ENCODE measurements at regions not wholly inside any gene's neighbourhood (a gene's known extent, or its start where the extent isn't known, plus 50 kb on each side); places are given as distances from the start of the nearest gene placed in this dataset.

DNA sequence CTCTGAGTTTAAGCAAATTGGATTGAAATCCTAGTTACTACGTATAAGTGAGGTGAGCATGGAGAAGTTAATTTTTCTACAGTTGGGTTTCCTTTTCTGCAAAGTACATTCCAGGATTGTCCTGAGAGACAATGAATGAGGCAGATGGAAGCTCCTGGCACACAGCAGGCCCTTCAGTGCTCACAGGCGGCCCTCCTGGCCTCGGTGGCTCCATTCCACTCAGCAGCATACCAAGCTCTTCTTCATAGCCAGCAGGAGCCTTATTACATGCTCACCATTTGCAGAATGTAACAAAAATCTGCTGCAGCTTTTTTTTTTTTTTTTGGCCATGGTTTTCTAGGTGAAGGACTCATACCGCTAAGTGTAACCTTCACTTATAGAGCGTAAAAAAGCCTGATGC lies 113.2 kb upstream of the FAM9B start:
- no peak for DNase-seq (ENCODE audit: low read depth in 3 of 3, low spot score in 2 of 3)

DNA sequence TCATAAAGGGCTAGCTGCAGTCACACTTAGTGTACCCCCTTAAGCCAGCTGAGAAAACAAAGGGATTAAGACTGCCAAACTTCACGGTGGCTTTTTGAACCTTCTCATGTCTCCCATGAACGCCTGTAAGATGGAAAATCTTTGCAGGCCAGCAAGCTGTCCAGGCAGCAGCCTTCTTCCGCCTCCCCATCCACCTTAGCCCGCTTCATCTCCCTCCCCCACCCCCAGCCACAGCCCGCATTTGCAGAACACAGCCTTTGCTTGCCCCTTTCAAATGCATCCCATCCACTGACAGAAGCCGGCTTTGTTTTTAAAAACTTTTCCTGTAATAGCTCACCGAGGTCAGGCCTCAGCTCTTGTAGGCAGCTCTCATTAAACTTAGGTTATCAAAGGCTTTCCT lies 113.8 kb upstream of the FAM9B start:
- DNase-seq (ENCODE audit: low read depth in 3 of 3, low spot score in 2 of 3): no peak

DNA sequence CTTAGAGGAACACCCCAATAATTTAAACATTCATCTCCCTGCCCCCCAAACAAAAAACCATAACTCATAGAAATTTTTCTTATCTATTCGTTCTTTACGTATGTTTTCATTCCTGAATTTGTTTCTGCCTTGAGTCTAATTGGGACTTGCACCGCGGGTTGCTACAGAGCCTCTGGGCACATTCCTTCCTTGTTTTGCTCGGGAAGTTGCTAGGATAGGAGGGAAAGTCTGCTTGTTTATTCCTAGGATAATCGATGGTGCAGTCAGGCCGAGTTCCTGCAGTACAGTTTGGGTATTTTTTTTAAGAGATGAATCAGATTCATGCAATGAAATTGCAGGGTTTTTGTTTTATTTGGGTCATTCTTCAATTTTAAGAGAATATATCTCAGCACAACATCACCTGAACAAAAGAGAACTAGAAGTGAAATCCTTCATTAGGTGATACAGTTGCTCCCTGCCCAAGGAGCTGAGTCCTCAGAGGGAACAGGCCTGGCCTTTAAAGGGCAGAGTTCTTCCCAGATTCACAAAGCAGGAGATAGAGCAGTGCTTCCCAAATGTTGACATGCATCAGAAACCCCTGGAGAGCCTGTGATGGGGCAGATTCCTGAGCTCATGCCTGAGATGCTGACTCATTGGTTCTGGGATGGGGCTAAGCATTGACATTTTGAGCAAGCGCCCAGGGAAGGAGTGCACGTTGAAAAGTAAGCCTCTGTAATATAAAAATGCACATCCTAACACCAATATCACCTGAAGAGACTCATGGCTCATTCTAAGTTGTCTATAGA lies 114.9 kb upstream of the FAM9B start:
- no peak for DNase-seq (ENCODE audit: low read depth in 3 of 3, low spot score in 2 of 3)

DNA sequence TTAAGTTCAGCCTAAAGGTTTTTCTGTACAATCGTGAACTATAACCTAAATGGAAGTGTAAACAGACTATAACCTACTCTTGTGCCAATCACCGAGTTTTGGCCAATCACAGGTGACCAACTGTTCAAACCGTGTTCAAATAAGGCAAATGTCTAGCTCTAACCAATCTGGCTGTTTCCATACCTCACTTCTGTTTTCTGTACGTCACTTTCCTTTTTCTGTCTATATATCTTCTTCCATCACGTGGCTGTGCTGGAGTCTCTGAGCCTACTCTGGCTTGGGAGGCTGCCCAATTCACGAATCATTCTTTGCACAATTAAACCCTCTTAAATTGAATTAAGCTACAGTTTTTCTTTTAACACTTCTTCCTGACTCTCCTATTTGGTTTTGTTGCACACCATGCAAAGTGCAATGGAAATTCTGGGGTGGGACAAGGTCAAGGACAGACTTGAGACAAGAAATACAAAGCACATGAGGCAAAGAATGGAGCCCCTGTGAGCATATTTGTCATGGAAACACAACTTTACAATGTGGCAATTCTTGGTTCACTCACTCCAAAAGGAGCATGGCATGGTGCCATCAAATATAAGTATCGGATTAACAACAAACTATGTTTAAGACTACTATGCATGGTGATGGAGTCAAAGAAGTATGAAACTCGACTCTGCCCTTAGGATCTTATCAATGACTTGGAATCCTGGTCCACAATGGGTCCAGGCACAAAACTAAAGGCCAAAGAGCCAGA lies 115.7 kb upstream of the FAM9B start:
- DNase-seq (ENCODE audit: low read depth in 3 of 3, low spot score in 2 of 3): no peak

DNA sequence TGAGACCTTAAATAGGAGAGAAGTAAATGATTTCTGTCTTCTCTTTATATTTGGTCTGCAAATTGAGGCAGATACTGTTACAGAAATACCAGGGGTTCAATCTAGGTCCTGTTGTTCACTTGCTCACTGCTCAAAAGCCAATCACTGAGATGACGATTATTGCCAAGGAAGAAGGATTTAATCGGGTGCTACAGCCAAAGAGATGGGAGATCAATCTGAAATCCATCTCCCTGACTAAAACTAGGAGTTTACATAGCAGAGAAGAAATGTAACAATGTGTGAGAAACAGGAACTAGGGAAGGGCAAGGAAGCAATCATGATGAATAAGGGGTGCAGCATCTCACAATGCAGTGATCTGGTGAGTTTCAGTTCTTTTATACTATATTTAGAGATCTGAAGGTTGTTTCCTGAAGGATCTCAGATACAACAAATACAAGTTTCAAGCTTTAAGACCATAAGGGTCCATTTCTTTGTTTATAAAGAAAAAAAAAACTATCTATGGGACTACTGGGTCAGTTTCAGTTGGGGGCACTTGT lies 117.9 kb upstream of the FAM9B start:
- DNase-seq (ENCODE audit: low read depth in 3 of 3, low spot score in 2 of 3): no peak

DNA sequence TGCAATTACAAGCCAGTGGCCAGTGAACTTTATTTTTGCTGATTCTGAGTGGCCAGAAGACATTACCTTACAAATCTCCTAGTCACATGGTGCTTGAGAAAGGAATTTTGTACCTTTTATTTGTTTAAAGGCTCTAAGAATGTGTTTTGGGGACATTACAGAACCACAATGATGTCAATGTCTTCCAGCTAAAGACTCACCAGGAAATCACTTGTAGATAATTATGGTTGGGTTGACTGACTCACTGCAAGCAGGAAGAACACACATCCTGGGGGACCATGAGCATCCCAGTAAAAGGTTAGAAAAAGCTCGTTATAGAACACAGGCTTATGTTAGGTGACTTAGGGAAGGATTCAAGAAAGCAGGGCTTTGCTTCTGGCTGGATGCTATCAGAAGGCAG lies 119.4 kb upstream of the FAM9B start:
- no peak for DNase-seq (ENCODE audit: low read depth in 3 of 3, low spot score in 2 of 3)

DNA sequence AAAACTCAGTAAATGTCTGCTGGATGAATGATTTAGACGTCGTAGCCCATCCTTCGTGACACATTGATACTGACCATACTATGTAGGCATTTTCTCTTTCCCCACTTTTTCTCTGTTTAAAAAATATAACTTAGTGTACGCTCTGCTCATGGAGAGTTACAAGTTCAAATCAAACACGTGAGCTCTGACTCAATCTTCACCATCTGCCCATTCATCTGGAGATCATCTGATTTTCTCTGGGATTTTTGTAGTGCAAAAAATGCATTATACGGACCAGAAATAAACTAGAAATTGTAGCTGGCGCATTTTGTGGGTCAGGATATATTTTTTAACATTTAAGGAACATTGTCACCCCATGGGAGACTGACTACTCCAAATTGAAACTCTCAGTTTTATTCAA lies 124.7 kb upstream of the FAM9B start:
- no peak for DNase-seq (ENCODE audit: low read depth in 3 of 3, low spot score in 2 of 3)

DNA sequence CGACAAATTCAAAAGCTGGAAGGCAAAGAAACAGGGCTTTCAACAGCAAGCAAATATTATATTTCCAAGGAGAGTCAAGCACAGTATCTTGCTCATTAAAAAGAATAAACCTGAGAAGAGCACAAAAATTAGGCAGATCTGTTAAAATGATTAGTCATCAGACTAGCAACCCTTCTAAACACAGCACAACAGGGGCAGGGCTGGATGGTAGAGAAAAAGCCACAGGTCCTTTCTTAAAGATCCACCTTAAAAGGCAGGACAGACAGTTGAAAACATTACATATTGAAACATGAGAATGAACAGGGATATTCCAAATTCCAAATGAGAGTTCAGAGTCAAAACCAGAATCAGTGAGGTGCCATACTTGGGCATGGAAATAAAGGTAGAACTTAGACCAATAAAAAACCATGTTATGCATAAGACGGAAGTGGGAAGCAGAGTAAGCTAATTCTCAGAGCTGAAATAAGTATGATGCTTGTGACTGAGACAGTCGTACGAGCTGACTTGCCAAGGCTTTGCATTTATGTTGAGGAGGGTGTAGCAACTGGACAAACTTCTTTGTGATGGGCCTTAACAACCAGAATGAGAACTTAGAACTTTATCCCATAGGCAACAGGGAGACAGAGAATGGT lies 126.9 kb upstream of the FAM9B start:
- no peak for DNase-seq (ENCODE audit: low read depth in 3 of 3, low spot score in 2 of 3)

DNA sequence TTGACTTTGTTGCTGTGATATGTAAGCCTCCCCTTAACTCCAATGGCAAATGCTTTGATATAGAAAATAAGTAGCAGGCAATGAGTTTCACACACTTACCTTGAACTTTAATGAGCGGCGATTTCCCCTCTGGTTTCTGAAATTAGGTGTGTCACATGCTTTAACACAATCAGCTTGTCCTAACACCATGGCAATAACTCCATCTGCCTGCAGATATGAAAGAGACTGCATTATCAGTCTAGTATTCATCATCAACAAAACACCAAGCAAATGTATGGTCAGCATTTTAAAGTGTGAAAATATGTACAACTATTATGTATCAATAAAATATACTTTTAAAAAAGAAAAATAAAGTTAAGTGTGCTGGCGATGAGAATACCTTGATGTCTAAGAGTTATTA lies 128.8 kb upstream of the FAM9B start:
- DNase-seq (ENCODE audit: low read depth in 3 of 3, low spot score in 2 of 3): no peak

DNA sequence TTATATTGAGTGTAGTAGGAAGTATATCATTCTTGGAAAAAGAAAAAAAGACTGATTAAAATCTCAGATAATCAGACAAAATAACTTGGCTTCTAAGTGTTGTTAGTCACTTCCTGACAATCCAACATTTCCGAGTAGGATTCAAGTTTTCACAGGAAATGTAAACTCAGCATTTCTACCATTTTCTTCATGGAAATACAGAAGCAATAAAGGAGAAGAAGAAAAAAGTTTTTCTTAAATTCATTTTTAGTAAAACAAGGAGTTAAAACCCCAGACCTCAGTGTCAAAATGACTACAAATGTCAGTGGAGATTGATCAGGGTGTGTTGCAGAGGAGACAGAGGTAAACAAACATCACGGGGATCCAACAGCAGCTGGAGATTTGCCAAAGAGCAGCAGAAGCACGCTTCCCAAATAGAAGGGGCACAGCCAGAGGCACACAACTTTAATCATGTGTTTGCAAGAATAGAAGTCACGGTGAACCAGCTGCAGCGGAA lies 129.3 kb upstream of the FAM9B start:
- DNase-seq (ENCODE audit: low read depth in 3 of 3, low spot score in 2 of 3): no peak

DNA sequence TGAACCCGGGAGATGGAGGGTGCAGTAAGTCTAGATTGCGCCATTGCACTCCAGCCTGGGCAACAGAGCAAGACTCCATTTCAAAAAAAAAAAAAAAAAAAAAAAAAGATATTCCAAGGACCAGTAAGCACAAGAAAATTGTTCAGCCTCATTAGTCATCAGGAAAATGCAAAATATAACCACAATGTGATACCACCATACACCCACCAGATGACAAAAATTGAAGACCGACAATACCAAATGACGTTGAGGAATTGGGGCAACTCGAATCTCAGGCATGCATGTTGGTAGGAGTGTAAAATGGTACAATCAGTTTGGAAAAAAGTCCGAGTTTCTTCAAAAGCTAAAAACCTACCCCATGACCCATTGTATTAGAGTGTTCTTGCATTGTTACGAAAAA lies 130.2 kb upstream of the FAM9B start:
- DNase-seq (ENCODE audit: low read depth in 3 of 3, low spot score in 2 of 3): no peak

DNA sequence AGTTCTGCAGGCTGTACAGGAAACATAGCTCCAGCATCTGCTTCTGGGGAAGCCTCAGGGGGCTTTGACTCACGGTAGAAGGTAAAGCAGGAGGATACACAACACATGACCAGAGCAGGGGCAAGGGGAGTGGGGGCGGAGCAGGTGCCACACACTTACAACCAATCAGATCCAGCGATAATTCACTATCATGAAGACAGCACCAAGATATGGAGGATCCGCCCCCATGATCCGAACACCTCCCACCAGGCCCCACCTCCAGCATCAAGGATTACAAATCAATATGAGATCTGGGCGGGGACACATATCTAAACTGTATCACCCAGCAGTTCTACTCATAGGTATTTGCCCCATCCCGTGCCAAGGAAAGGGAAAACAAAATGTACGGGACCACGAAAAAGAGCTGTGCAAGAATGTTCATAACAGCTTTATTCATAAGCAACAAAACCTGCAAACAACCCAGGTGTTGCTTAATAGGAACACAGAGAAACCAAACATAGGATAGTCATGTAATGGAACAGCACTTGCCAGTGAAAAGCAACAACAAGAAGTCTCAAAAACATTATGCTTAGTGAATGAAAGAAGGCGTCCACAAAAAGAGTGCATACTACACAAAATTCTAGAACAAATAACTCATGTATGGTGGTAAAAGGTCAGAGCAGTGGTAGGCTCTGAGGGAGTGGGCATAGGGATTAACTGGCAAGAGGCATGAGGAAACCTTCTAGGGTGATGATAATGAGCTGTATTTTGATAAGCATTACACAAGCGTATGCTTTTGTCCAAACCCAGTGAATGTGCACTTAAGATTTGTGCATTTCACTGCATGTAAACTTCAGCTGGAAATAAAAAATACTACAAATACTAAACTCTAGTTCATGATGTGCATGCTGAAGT lies 130.9 kb upstream of the FAM9B start:
- no peak for DNase-seq (ENCODE audit: low read depth in 3 of 3, low spot score in 2 of 3)

DNA sequence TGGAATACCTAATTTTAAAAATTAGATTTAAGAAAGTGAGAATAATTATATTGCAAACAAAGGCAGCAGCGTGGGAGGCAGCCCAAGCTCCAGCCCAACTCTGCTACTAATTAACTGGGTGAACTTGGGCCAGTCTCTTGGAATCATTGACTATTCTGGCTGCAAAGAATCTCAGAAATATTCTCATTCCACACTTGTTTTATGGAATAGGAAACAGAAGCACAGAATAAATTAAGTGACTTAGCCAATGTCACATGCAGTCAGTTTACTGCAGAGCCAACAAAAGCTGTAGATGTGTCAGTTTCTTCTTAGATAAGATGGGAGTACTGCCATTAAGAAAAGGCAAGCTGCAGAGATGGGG lies 132.6 kb upstream of the FAM9B start:
- DNase-seq (ENCODE audit: low read depth in 3 of 3, low spot score in 2 of 3): no peak

DNA sequence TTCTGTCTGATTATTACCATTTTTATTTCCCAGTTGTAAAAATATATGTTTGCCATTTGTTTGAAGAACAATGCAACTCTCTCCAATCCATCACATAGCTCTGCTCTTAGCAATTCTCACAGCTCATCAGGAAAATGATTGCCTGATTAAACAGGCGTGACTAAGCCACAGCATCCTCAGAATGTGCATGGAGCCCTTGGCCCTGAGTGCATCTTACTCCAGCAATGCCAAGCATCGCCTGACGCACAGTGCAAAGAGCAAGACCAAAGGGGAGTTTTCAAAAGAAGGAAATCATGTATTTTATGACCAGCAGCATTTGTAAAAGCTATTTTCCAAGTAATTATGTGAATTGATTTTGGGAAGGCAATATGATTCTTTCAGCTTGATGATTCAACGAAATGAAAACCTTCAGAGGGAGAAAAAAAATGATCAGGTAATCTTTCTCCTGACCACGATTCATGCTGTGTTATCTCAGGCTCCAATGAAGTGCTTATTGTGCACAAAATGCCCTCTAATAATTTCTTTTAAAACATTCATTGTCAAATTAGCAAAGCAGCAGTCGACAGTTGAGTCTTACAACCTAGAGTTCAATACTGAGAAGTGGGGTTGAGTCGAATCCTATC lies 138.0 kb upstream of the FAM9B start:
- DNase-seq (ENCODE audit: low read depth in 3 of 3, low spot score in 2 of 3): no peak

DNA sequence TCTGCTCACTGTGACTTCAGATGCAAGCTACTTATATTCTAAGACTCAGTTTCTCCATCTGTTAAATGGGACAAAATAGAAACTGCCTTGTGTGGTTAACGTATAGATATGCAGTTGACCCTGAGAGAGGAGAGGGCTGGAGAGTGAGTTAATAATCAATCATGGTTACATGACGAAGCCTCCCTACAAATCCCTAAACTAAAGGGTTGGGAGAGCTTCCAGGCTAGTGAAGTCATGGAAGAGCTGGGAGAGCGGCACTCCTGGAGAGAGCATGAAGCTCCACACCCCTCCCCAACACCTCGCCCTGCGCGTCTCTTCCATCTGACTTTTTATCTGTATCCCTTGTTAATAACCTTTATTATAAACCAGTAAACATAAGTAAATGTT lies 138.5 kb upstream of the FAM9B start:
- DNase-seq (ENCODE audit: low read depth in 3 of 3, low spot score in 2 of 3): no peak

DNA sequence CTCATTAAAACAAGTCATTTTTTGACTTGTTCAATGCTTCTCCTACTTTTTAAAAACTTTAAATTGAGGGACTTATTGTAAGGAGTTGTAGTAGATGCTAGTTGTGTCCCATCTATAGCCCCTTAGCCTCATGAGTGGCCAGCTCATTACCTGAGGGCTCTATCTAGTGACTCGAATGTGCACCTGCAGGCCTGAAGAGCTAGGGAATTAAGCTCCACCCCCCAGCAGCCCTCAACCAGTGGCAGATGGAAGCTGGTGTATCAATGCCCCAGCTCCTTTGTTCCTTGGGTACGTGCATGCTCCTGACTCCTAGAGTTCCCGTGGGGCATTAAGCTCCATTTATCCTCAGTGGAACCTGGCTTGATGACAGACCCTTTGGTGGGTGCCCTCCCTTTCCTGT lies 146.7 kb upstream of the FAM9B start:
- DNase-seq (ENCODE audit: low read depth in 3 of 3, low spot score in 2 of 3): no peak

DNA sequence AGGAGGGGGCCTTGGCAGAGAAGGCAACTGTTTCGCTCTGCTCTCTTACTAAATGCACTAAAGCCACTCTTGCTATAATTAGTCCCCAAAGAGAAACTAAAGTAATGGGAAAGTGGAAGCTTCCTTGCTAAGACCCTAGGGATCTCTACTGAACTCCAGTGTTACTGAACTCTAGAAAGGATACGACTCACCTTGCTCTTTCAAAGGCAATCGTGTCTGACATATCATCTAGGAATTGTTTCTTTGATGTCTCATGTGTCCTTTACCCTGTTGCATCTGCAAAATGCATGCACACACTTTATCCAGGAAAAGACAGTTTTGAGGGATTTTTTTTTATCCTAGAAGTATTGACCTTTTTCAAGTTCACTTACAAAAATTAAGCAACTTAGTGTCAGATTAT lies 148.1 kb upstream of the FAM9B start:
- DNase-seq (ENCODE audit: low read depth in 3 of 3, low spot score in 2 of 3): no peak

DNA sequence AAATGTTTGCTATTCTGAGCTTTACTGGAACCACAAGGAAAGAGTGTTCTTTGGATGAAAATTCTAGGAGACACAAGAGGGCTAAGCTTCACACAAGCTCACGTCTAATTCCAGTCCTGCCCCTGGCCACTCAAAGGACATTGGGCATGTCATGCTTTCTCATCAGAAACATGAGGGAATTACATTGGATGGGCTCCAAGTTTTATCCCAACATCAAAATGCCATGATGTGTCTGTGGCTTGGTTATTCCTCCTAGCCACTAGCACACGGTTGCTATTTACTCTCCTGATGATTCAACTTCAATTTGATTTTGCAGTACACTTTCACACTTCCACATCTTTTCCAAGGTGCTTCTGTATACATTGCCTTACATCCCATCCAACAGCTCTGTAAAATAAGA lies 149.6 kb upstream of the FAM9B start:
- DNase-seq (ENCODE audit: low read depth in 3 of 3, low spot score in 2 of 3): no peak

DNA sequence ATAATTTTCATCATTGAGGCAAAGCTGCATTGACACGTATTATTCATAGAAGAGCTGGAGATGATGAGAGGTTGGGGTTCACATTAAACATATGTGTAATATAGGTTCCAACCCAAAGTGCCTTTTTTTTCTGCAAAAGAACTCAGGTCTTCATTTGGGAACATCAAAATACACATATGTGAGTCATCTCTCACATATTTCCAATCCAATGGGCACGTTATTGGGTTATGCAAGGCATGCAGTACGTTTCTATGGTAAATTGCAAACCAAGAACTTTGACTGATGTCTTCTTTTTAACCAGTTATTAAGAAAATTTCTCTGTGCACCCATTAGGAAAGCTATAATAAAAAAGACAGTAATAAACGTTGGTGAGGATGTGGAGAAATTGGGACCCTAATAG lies 150.3 kb upstream of the FAM9B start:
- no peak for DNase-seq (ENCODE audit: low read depth in 3 of 3, low spot score in 2 of 3)

DNA sequence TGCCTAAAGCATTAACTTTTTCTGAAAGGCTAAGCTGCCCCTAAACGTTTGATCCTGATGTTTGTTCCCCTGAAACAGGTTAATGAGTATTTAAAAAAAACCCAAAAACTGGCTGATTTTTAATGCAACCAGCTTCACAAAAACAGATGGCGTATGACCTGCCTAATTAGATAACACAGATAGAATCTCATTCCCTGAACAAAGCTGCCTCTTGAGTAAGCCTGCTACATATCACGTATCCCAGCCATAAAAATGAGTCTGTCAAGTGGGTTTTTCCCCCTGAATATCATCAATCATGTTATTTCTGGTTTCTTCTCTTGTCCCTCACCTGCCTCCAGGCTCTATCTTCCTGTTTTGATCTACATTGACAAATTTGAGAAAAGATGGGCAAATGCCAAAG lies 154.2 kb upstream of the FAM9B start:
- no peak for DNase-seq (ENCODE audit: low read depth in 3 of 3, low spot score in 2 of 3)

Data from right renal cortex interstitium (tissue), 3 donors.